Activated CD4-positive, alpha-beta T cell treated with anti-CD3 and anti-CD28 coated beads, Interleukin-2, amount 10 ng/mL, durations not matched to agents 7 days and 5 days (primary cell): ENCODE measurements at regions not wholly inside any gene's neighbourhood (a gene's known extent, or its start where the extent isn't known, plus 50 kb on each side); places are given as distances from the start of the nearest gene placed in this dataset.

Experiments
- CTCF ChIA-PET: fragments of 350-600 bp; sonication (Branson Sonifier 250); formaldehyde crosslinking; loops from one replicate; lab custom pipeline; 2021; ENCODE audit warnings: antibody characterized with exemption; lab: Charles Lee
- POLR2A ChIA-PET: fragments of 350-600 bp; sonication (Branson Sonifier 250); formaldehyde crosslinking; loops from one replicate; lab custom pipeline; 2021; ENCODE audit warnings: antibody characterized with exemption; lab: Charles Lee
- DNase-seq: peaks from one replicate; pipeline ENCODE4 v3.0.0-alpha.2; 2020
- H3K27ac Mint-ChIP-seq: one replicate; pipeline ENCODE4 v1.8.0; 2021; ENCODE audit warnings: mild to moderate bottlenecking, moderate library complexity, mixed read lengths
- H3K27me3 Mint-ChIP-seq: one replicate; pipeline ENCODE4 v1.8.0; 2021; ENCODE audit warnings: mixed read lengths
- H3K36me3 Mint-ChIP-seq: one replicate; pipeline ENCODE4 v1.8.0; 2021; ENCODE audit warnings: low read depth, mixed read lengths
- H3K4me1 Mint-ChIP-seq: one replicate; pipeline ENCODE4 v1.8.0; 2021; ENCODE audit warnings: mixed read lengths
- H3K4me3 Mint-ChIP-seq: one replicate; pipeline ENCODE4 v1.8.0; 2021; ENCODE audit warnings: mild to moderate bottlenecking, moderate library complexity, mixed read lengths
- H3K9me3 Mint-ChIP-seq: one replicate; pipeline ENCODE4 v1.8.0; 2021; ENCODE audit warnings: mixed read lengths

DNA sequence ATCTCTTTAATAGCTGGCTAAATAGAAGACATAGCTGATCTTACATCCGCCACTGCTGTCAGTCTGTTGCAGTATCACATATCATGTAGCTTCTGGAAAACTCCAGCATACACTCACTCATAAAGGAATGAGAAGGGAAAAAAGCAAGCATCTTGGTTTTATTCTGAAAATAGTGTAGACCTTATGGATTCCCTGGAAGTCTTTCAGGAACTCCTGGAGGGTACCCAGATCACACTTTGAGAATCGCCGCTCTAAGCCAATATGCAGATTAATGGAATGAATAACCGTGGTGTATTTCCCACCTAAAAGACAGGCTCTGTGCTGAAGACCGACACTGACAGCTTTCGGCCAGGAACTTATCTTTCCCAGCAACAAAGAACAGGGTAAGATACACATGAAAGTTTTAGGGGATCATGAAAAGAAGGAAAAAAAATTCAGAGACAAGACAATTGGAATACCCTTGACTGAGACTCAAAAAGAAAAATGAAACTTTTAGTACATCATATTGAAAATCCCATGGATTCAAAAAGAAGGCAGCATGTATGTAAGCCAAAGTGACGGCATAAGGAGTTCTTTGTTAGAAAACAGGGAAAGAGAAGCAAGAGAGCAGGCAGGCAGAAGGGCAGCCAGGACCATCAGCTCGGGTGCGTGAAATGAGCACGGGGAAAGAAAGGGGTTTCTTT is 56.4 kb upstream of the SEC11C start:
- no peak overlapping the region for H3K4me3 Mint-ChIP-seq
- ChIA-PET POLR2A (no interaction called here), CTCF (interaction anchor here (0.8 to 2.2 kb wide), 4 partner anchors 10 to 618 kb away, joined by 3 to 8 read pairs (median 4); no protein-coding TSS in a partner anchor)
- no peaks in the 10 kb centered on the region for H3K36me3 Mint-ChIP-seq
- H3K9me3 Mint-ChIP-seq, result no peaks in the 10 kb centered on the region
- no peak overlapping the region for H3K27ac Mint-ChIP-seq
- H3K27me3 Mint-ChIP-seq, result peaks cover 13% of the 10 kb centered on the region
- DNase-seq, result no peak
- H3K4me1 Mint-ChIP-seq, result peaks cover 3% of the 10 kb centered on the region

DNA sequence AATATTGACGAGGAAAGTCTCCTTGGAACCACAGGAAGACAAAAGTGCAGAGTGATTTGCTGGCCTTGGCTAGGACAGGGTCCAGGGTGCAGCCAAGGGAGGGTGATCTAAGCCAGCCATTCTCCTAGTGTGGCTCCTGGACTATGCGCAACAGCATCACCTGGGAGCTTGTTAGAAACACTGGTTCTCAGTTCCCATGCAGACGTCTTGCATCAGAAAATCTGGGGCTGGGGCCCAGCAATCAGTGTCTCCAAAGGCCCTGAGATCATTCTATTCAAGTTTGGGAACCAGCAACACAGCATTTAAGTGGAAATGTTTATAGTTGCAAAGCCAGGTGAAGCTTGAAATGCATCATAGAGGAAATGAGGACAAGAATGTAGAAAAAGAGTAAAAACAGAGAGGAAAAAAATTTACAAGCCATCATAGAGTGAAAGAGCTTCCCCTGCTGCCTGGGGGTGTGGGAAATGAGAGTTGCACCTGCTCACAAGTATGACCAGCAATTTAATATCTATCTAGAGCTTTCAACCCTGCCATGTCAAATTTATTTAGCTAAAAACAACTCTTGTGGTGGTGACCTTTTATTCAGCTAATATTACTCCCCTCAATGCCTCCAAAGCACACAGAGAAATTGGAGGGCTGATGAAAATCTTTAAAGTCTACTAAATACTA is 54.4 kb upstream of the SEC11C start:
- CTCF ChIA-PET, result interaction anchor here (1.0 kb wide), 2 partner anchors 14 to 271 kb away, joined by 3 read pairs; no protein-coding TSS in a partner anchor
- no peaks in the 10 kb centered on the region for H3K36me3 Mint-ChIP-seq
- no peak overlapping the region for H3K27ac Mint-ChIP-seq
- no peaks in the 10 kb centered on the region for H3K9me3 Mint-ChIP-seq
- POLR2A ChIA-PET, result no interaction called here
- peaks cover 3% of the 10 kb centered on the region for H3K4me1 Mint-ChIP-seq
- H3K27me3 Mint-ChIP-seq, result peaks cover 13% of the 10 kb centered on the region
- DNase-seq, result no peak
- no peak overlapping the region for H3K4me3 Mint-ChIP-seq

DNA sequence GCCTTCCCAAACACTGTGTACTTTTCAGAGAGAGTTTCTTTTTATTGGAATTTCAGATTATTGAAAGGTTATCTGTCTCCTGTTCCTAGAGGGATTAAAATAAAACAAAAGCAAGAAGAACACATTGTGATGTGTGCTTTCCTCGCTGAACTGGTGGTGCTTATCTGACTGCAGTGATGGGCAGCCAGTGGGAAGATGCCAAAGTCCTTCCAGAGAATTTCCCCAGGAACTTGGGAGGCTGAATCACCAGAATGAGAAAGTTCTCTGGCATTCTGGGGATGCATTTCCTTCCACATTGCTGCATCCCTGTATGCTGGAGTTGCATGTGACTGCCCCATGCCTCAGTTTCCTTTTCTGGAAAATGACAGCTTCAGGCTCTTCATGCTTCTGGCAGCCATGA is 53.9 kb upstream of the SEC11C start:
- no peak for DNase-seq
- Mint-ChIP-seq H3K27ac (no peak overlapping the region), H3K36me3 (no peaks in the 10 kb centered on the region), H3K9me3 (no peaks in the 10 kb centered on the region), H3K4me1 (peaks cover 3% of the 10 kb centered on the region), H3K4me3 (no peak overlapping the region), H3K27me3 (peaks cover 11% of the 10 kb centered on the region)
- ChIA-PET CTCF (interaction anchor here (0.5 to 1.0 kb wide), 2 partner anchors 15 to 181 kb away, joined by 3 to 5 read pairs; no protein-coding TSS in a partner anchor), POLR2A (no interaction called here)

DNA sequence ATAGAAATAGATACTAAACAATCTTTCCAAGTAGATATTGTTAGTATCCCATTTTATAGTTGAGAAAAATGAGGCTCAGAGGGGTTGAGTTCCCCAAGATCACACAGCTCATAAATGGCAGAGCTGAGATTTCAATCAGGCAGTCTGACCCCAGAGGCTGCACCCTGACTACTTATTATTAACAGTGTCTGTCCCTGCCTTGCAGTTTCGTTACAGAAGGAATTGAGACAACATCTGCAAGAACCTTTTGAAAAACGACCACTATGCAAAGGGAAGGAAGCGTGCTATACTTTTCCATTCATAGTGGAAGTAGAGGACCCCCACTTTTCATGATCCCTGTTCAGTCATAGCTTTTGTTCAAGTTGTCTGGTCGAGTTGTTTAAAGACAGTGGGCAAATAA is 53.2 kb upstream of the SEC11C start:
- H3K4me1 Mint-ChIP-seq, result peaks cover 3% of the 10 kb centered on the region
- H3K27ac Mint-ChIP-seq, result no peak overlapping the region
- H3K9me3 Mint-ChIP-seq, result no peaks in the 10 kb centered on the region
- CTCF ChIA-PET, result interaction anchor here (0.5 to 1.0 kb wide), 2 partner anchors 16 to 182 kb away, joined by 3 to 5 read pairs; no protein-coding TSS in a partner anchor
- no peak for DNase-seq
- no peak overlapping the region for H3K4me3 Mint-ChIP-seq
- POLR2A ChIA-PET, result no interaction called here
- peaks cover 11% of the 10 kb centered on the region for H3K27me3 Mint-ChIP-seq
- no peaks in the 10 kb centered on the region for H3K36me3 Mint-ChIP-seq

DNA sequence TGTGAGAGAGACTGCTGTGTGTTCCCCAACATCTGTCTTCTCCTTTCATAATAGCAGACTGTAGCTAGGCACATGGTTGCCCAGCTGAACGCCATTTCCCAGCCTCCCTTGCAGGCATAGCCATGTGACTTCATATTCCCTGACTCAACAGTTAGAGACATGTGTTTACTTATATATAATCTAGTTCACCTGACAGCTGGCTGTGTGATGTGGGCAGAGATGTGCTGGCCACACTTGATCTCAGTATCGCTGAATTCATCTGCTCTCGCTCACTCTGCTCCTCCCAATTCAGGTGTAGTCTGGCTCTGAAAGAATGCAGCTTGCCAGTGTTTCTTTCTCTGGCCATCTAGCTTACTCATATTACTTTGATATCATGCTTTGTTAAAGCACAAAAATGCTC is 52.3 kb upstream of the SEC11C start:
- no peak for DNase-seq
- H3K4me3 Mint-ChIP-seq, result no peak overlapping the region
- peaks cover 3% of the 10 kb centered on the region for H3K4me1 Mint-ChIP-seq
- no peaks in the 10 kb centered on the region for H3K36me3 Mint-ChIP-seq
- H3K27ac Mint-ChIP-seq, result no peak overlapping the region
- H3K9me3 Mint-ChIP-seq, result no peaks in the 10 kb centered on the region
- CTCF ChIA-PET, result no interaction called here
- peaks cover 11% of the 10 kb centered on the region for H3K27me3 Mint-ChIP-seq
- POLR2A ChIA-PET, result no interaction called here
